ENCODE measurements at regions not wholly inside any gene's neighbourhood (a gene's known extent, or its start where the extent isn't known, plus 50 kb on each side); places are given as distances from the start of the nearest gene placed in this dataset.
"Not testable (repeated sequence)": the region's sequence is repeated elsewhere in the genome, so short reads cannot be mapped to it uniquely, and the experiment has no call there.

DNA sequence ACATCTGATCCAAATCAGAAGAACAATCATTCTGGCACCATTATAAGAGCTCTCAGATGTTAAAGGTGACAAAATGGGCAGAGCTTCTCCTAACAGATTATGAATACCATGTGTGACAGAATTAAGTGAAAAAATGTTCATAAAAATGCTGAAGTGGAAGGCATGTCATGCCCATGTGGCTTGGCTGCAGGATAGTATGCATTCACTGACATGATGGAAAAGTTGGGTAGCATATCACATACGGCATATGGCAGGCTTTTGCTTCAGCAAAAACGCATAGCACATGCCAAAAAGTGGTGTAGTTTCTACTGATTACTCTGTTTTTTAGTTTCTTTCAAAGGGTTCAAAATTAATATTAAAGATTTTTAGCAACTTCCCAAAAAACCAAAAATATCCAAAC, 731.5 kb upstream of the EPHA7 start:
- ATAC-seq (no peak), DNase-seq (no peak)
- Mint-ChIP-seq H3K4me3 (no peak overlapping the region), H3K9me3 (ENCODE audit: insufficient read depth) (peaks cover 9% of the 10 kb centered on the region), H3K27me3 (ENCODE audit: low read depth) (no peaks in the 10 kb centered on the region), H3K27ac (no peak overlapping the region), H3K4me1 (ENCODE audit: low read depth) (no peaks in the 10 kb centered on the region), H3K36me3 (ENCODE audit: low read depth) (no peaks in the 10 kb centered on the region)
- ChIA-PET POLR2A (no interaction called here), CTCF (no interaction called here)

DNA sequence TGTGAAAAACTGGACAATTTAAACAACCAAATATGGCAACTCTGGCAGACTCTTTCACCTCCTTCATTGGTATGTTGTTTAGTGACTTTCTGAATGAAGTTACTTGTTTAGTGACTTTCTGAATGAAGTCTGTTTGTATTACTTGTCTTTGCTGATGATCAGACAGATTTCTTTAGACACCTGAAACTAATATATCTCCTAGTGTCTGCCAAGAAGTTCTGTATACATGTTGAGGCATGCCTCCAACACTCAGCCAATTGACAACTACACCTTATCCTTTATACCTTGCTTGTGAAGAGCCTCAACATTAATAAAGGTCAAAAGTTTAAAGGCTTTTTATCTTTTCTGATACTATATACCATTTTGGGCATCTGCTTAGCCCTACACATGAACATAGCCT, 725.4 kb upstream of the EPHA7 start:
- Mint-ChIP-seq H3K9me3 (ENCODE audit: insufficient read depth) (peaks cover 7% of the 10 kb centered on the region), H3K4me3 (no peak overlapping the region), H3K27me3 (ENCODE audit: low read depth) (no peaks in the 10 kb centered on the region), H3K4me1 (ENCODE audit: low read depth) (no peaks in the 10 kb centered on the region), H3K27ac (no peak overlapping the region), H3K36me3 (ENCODE audit: low read depth) (no peaks in the 10 kb centered on the region)
- ATAC-seq (no peak), DNase-seq (no peak)
- ChIA-PET CTCF (no interaction called here), POLR2A (no interaction called here)

DNA sequence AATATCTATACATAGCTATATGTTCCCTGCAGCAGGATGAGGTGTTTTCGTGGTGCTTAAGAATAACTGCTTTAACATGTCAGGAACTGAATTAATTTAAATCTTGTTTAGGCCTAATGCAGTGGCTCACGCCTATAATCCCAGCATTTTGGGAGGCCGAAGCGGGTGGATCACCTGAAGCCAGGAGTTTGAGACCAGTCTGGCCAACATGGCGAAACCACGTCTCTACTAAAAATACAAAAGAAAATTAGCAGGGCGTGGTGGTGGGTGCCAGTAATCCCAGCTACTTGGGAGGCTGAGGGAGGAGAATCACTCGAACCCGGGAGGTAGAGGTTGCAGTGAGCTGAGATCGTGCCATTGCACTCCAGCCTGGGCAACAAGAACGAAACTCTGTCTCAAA, 717.8 kb upstream of the EPHA7 start:
- DNase-seq; ATAC-seq; H3K4me3 Mint-ChIP-seq; H3K9me3 Mint-ChIP-seq (ENCODE audit: insufficient read depth); H3K4me1 Mint-ChIP-seq (ENCODE audit: low read depth); H3K27ac Mint-ChIP-seq; H3K27me3 Mint-ChIP-seq (ENCODE audit: low read depth); H3K36me3 Mint-ChIP-seq (ENCODE audit: low read depth); POLR2A ChIA-PET; CTCF ChIA-PET: not testable (repeated sequence)

DNA sequence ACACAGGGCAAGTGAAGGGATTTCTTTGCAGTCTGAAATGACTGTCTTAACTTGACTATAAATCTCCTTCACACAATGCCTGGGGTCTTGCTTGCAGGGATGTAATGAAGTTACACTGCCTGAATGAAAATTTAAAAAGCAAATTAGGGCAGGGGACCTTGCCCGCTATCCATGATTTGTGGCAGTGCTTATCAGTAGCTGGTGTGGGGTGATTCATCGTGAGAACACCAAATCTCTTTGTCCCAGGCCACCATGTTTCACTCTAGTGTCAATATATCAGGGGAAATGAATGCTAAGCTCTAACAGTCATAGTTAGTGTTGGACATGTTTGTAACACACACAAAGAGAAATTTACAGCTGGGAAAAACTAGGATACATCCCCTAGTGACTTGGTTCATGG, 713.7 kb upstream of the EPHA7 start:
- DNase-seq (no peak), ATAC-seq (no peak)
- no peaks in the 10 kb centered on the region for H3K4me1 Mint-ChIP-seq (ENCODE audit: low read depth)
- no peak overlapping the region for H3K27ac Mint-ChIP-seq
- no peaks in the 10 kb centered on the region for H3K9me3 Mint-ChIP-seq (ENCODE audit: insufficient read depth)
- no peaks in the 10 kb centered on the region for H3K27me3 Mint-ChIP-seq (ENCODE audit: low read depth)
- H3K4me3 Mint-ChIP-seq = no peak overlapping the region
- no peaks in the 10 kb centered on the region for H3K36me3 Mint-ChIP-seq (ENCODE audit: low read depth)
- ChIA-PET CTCF (no interaction called here), POLR2A (no interaction called here)

DNA sequence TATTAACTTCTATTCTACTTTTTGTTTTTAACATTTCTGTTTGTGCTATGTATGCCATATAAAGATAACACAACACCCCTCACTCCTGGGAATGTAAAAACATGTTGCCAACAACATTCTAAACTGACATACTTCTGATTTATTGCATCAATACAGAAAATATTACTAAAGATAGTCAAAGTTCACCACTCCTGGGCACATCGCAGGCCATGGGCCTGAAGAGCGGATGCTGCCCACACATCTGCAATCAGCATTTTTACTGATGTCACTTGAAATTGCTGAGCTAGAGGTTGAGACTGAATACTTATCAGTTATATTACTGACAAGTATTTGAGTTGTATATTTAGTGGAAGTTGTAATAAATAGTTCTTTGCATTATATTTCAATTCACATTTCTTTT, 711.9 kb upstream of the EPHA7 start:
- H3K27ac Mint-ChIP-seq = no peak overlapping the region
- H3K9me3 Mint-ChIP-seq (ENCODE audit: insufficient read depth) = no peaks in the 10 kb centered on the region
- POLR2A ChIA-PET = no interaction called here
- ATAC-seq = no peak
- H3K27me3 Mint-ChIP-seq (ENCODE audit: low read depth) = no peaks in the 10 kb centered on the region
- DNase-seq = no peak
- CTCF ChIA-PET = no interaction called here
- H3K4me1 Mint-ChIP-seq (ENCODE audit: low read depth) = no peaks in the 10 kb centered on the region
- no peak overlapping the region for H3K4me3 Mint-ChIP-seq
- H3K36me3 Mint-ChIP-seq (ENCODE audit: low read depth) = no peaks in the 10 kb centered on the region

DNA sequence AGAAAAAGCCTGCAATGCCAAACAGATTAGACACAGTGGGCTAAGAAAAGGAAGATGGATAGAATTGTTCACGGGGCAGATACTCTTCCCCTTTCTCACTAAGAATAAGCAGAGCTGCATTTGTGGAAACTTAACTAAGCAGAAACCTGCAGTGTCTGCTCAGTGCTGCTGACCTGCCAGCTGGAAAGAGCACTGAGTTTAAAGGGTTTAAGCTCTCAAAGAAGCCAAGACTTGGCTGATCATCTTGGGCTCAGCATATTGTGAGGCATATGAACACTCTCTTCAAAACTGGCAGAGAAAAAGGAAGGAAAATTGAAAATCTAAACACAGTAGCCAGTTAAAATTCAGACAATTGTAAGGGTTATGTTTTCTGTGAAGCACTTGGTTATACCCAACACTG, 711.1 kb upstream of the EPHA7 start:
- ATAC-seq = no peak
- ChIA-PET POLR2A (no interaction called here), CTCF (no interaction called here)
- Mint-ChIP-seq H3K9me3 (ENCODE audit: insufficient read depth) (no peaks in the 10 kb centered on the region), H3K27ac (no peak overlapping the region), H3K4me1 (ENCODE audit: low read depth) (no peaks in the 10 kb centered on the region), H3K36me3 (ENCODE audit: low read depth) (no peaks in the 10 kb centered on the region), H3K4me3 (no peak overlapping the region), H3K27me3 (ENCODE audit: low read depth) (no peaks in the 10 kb centered on the region)
- no peak for DNase-seq

DNA sequence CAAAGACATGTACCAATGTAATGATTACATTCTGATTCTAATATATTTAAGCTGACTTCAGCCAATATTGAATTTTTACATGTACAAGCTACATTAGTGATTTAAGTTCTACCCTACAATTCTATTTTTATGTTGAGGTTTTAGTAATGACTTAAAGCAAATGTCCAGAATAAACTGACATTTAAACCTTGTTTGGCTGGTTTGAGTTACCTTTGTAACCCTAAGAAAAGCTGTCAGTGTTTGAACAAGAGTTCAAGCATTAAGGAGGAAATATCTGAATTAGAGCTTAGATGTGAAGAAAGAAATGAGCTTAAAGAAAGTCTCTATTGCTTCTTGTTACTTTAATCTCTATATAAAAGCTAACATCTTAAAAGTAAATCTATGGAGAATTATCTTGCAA, 710.6 kb upstream of the EPHA7 start:
- no peak for DNase-seq

DNA sequence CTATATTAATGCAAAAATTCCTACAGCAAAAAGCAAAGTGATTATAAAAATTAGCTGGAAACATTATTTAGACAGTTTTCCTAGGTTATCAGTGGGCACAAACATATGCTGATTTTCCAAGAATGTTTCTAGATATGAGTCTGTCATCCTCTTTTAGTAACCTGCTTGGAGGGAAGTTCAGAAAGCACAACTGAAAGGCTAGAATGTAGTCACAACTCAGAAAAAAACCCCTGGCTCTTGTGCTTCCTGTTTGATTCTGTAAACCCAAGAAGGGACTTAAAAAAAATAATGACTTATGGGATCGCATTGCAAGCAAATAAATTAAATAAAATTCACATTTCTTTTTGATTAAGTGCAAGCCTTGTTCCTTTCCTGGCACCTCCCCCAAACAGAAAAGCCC, 708.4 kb upstream of the EPHA7 start:
- Mint-ChIP-seq H3K4me3 (no peak overlapping the region), H3K9me3 (ENCODE audit: insufficient read depth) (no peaks in the 10 kb centered on the region), H3K27ac (no peak overlapping the region), H3K36me3 (ENCODE audit: low read depth) (no peaks in the 10 kb centered on the region), H3K27me3 (ENCODE audit: low read depth) (no peaks in the 10 kb centered on the region), H3K4me1 (ENCODE audit: low read depth) (no peaks in the 10 kb centered on the region)
- ChIA-PET POLR2A (no interaction called here), CTCF (no interaction called here)
- DNase-seq = no peak
- ATAC-seq = no peak

More for the DNA sequence above, 710.6 kb upstream of the EPHA7 start:
- ATAC-seq = no peak
- no peaks in the 10 kb centered on the region for H3K27me3 Mint-ChIP-seq (ENCODE audit: low read depth)
- H3K36me3 Mint-ChIP-seq (ENCODE audit: low read depth) = no peaks in the 10 kb centered on the region
- ChIA-PET POLR2A (no interaction called here), CTCF (no interaction called here)
- no peak overlapping the region for H3K27ac Mint-ChIP-seq
- H3K4me1 Mint-ChIP-seq (ENCODE audit: low read depth) = no peaks in the 10 kb centered on the region
- H3K4me3 Mint-ChIP-seq = no peak overlapping the region
- no peaks in the 10 kb centered on the region for H3K9me3 Mint-ChIP-seq (ENCODE audit: insufficient read depth)

DNA sequence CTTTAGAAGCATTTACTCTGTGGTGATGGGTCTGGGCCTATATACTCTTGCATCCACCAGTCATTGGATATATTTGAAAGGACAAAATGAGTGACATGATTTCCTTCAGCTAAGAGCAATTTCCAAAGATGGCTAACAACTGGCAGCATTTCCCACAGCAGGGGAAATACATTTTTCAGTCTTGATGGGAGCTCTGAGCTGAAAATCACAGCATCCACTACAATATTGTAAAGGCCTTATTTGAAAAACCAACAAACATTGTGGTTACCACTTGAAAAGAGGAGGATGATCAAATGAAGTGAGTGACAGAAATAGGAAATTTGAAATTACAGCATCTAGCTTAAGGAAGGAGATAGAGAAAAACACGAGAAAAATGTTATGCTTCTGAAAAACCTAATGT, 705.0 kb upstream of the EPHA7 start:
- DNase-seq = no peak
- Mint-ChIP-seq H3K4me3 (no peak overlapping the region), H3K27ac (no peak overlapping the region), H3K36me3 (ENCODE audit: low read depth) (no peaks in the 10 kb centered on the region), H3K27me3 (ENCODE audit: low read depth) (no peaks in the 10 kb centered on the region), H3K9me3 (ENCODE audit: insufficient read depth) (peaks cover 3% of the 10 kb centered on the region), H3K4me1 (ENCODE audit: low read depth) (no peaks in the 10 kb centered on the region)
- ChIA-PET POLR2A (no interaction called here), CTCF (no interaction called here)
- ATAC-seq = no peak

DNA sequence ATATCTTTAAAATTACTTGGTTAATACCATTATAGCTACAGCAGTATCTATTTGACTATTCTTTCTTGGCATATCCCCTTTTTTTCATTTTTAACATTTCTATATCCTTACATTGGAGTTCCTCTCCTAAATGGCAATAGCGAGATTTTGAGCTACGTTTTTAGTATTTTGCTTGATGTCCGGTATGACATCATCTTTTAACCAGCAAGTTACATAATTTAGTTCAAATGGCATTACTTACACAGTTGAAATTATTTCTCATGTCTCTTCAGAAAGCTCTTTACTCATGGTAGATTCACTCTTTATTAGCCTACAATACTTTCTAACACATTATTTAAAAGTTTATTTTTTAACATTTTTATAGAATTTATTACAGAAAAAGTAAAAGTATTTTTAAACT, 701.7 kb upstream of the EPHA7 start:
- Mint-ChIP-seq H3K4me1 (ENCODE audit: low read depth) (no peaks in the 10 kb centered on the region), H3K4me3 (no peak overlapping the region), H3K36me3 (ENCODE audit: low read depth) (no peaks in the 10 kb centered on the region), H3K27me3 (ENCODE audit: low read depth) (no peaks in the 10 kb centered on the region), H3K27ac (no peak overlapping the region), H3K9me3 (ENCODE audit: insufficient read depth) (peaks cover 3% of the 10 kb centered on the region)
- POLR2A ChIA-PET = no interaction called here
- CTCF ChIA-PET = no interaction called here
- ATAC-seq (no peak), DNase-seq (no peak)

DNA sequence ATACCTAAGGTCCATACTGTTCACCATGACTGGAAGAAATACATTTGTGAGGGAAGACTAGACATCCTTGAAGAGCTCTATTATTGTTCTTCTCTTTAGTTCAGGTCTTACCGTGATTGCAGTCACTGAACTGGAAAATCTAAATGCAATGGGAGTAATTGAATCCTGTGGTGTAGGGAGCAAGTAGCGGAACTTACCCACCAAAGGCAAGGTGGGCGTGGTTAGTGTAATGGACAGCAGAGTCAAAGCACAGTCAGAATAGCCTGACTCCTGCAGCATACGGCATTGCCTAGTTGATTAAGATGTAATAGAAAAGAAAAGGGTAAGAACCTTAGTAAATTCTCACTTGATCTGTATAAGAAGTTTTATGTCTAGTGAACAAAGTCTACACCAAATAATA, 679.7 kb upstream of the EPHA7 start:
- POLR2A ChIA-PET = no interaction called here
- H3K27me3 Mint-ChIP-seq (ENCODE audit: low read depth) = no peaks in the 10 kb centered on the region
- ATAC-seq (no peak), DNase-seq (no peak)
- no peak overlapping the region for H3K4me3 Mint-ChIP-seq
- no peak overlapping the region for H3K27ac Mint-ChIP-seq
- no peaks in the 10 kb centered on the region for H3K36me3 Mint-ChIP-seq (ENCODE audit: low read depth)
- no peaks in the 10 kb centered on the region for H3K4me1 Mint-ChIP-seq (ENCODE audit: low read depth)
- H3K9me3 Mint-ChIP-seq (ENCODE audit: insufficient read depth) = peaks cover 4% of the 10 kb centered on the region
- CTCF ChIA-PET = no interaction called here

DNA sequence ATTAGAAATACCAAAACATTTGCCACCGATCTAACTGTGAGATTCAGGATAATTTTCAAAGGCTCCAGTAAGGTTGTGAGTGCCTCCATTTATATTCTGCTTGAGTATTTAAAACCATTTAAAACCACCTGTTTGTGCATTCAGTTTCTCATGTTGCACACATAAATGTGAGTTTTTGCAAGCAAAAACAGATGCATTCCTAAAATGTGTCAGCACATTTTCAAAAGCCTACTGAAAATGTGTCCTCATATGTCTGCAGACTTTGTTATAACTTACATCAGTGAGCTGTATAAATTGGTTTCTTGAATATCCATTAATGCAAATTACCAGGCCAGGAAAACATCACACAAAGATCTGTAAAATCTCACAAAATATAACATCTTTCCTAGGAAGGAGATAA, 676.6 kb upstream of the EPHA7 start:
- peaks cover 4% of the 10 kb centered on the region for H3K9me3 Mint-ChIP-seq (ENCODE audit: insufficient read depth)
- no peak overlapping the region for H3K4me3 Mint-ChIP-seq
- H3K4me1 Mint-ChIP-seq (ENCODE audit: low read depth) = no peaks in the 10 kb centered on the region
- POLR2A ChIA-PET = no interaction called here
- no peak for DNase-seq
- no peaks in the 10 kb centered on the region for H3K36me3 Mint-ChIP-seq (ENCODE audit: low read depth)
- no peak for ATAC-seq
- CTCF ChIA-PET = no interaction called here
- H3K27me3 Mint-ChIP-seq (ENCODE audit: low read depth) = no peaks in the 10 kb centered on the region
- no peak overlapping the region for H3K27ac Mint-ChIP-seq

DNA sequence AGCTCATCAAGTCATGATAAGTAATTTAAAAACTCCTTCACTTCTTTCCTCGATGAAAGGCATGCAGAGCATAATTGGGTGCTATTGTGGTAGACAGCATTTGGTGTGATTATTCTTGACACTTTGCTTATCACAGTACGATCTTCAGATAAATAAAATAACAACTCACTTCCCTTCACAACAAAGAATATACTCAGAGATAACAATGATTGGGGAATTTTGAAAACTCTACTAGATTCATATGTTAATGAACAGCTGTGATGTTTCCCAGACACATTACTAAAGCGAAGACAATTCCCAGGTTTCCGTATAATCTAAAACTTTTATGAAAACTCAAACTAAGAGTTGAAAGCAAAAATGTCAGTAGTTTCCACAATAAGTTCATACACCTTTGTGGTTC, 670.6 kb upstream of the EPHA7 start:
- CTCF ChIA-PET = no interaction called here
- ATAC-seq (no peak), DNase-seq (no peak)
- no peaks in the 10 kb centered on the region for H3K36me3 Mint-ChIP-seq (ENCODE audit: low read depth)
- H3K4me1 Mint-ChIP-seq (ENCODE audit: low read depth) = no peaks in the 10 kb centered on the region
- POLR2A ChIA-PET = no interaction called here
- H3K27me3 Mint-ChIP-seq (ENCODE audit: low read depth) = no peaks in the 10 kb centered on the region
- no peak overlapping the region for H3K27ac Mint-ChIP-seq
- H3K4me3 Mint-ChIP-seq = no peak overlapping the region
- H3K9me3 Mint-ChIP-seq (ENCODE audit: insufficient read depth) = no peaks in the 10 kb centered on the region

DNA sequence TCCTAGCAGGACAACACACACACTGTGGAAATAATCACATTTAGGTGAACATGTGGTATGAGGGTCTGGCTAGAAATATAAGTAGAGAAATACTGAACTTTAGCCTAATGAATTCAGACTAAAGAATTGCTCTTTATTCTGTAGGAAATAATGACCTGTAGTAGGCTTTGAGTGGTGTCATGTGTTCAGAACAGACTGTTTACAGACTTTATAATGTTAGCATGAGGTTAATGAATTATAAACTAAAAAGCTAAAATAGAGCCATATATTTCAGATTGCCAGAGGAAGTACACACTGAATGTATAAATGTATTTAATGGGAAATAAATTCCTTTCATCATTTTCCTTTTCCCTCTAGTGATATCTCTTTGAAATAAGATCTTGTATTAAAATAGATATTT, 669.5 kb upstream of the EPHA7 start:
- Mint-ChIP-seq H3K9me3 (ENCODE audit: insufficient read depth) (no peaks in the 10 kb centered on the region), H3K27ac (no peak overlapping the region), H3K27me3 (ENCODE audit: low read depth) (no peaks in the 10 kb centered on the region), H3K4me3 (no peak overlapping the region), H3K36me3 (ENCODE audit: low read depth) (no peaks in the 10 kb centered on the region), H3K4me1 (ENCODE audit: low read depth) (no peaks in the 10 kb centered on the region)
- ChIA-PET POLR2A (no interaction called here), CTCF (no interaction called here)
- no peak for ATAC-seq
- no peak for DNase-seq
